ENCODE measurements at regions not wholly inside any gene's neighbourhood (a gene's known extent, or its start where the extent isn't known, plus 50 kb on each side); places are given as distances from the start of the nearest gene placed in this dataset.

DNA sequence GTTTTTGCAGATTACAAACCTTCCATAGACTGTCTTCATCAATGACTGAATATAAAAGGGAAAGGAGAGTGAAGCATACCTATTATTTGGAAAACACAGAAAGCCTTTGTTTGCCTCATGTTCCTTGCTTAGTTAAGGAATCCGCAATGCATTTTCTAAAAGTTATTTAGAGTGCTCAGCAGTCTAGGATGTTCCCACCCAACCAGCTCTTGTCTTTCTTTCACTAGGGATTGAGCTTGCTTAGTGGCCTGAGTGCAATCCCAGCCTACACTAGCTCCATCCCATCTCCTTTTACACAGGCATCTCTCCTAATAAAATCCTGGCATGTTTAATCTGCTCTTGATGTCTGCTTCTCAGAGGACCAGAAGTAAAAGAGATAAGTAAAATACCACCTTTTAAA lies 850.5 kb upstream of the GJE1 start:
- CTCF ChIA-PET: no interaction called here
- ATAC-seq (ENCODE audit: low read depth) (no peak), DNase-seq (no peak)
- H3K27ac Mint-ChIP-seq: no peak overlapping the region
- no peaks in the 10 kb centered on the region for H3K36me3 Mint-ChIP-seq (ENCODE audit: low read depth)
- no peaks in the 10 kb centered on the region for H3K9me3 Mint-ChIP-seq
- POLR2A ChIA-PET: no interaction called here
- no peaks in the 10 kb centered on the region for H3K27me3 Mint-ChIP-seq
- H3K4me1 Mint-ChIP-seq: no peaks in the 10 kb centered on the region
- TF ChIP-seq, protein P1, sequence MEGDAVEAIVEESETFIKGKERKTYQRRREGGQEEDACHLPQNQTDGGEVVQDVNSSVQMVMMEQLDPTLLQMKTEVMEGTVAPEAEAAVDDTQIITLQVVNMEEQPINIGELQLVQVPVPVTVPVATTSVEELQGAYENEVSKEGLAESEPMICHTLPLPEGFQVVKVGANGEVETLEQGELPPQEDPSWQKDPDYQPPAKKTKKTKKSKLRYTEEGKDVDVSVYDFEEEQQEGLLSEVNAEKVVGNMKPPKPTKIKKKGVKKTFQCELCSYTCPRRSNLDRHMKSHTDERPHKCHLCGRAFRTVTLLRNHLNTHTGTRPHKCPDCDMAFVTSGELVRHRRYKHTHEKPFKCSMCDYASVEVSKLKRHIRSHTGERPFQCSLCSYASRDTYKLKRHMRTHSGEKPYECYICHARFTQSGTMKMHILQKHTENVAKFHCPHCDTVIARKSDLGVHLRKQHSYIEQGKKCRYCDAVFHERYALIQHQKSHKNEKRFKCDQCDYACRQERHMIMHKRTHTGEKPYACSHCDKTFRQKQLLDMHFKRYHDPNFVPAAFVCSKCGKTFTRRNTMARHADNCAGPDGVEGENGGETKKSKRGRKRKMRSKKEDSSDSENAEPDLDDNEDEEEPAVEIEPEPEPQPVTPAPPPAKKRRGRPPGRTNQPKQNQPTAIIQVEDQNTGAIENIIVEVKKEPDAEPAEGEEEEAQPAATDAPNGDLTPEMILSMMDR (IDR thresholded peaks at IDR 0.05): no peak
- intact Hi-C loops (cut with micrococcal nuclease): no loop called here
- H3K4me3 Mint-ChIP-seq: no peak overlapping the region

DNA sequence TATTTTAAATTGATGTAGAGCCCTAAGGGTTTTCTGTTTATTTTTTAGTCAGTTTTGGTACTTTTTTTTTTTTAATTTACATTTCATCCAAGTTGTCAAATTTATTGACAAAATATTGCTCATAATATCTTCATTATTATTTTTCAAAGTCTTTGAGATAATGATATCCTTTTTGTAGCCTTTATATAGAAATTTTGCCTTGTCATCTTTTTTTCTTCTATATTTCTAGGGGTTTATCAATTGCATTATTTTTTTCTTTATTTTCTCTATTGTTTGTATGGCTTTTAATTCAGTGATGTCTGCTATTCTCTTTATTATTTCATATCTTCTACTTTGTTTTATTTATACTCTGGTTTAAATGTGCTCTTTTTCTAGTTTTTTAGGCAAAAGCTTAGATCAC lies 863.0 kb upstream of the GJE1 start:
- H3K27me3 Mint-ChIP-seq: no peaks in the 10 kb centered on the region
- POLR2A ChIA-PET: no interaction called here
- no peaks in the 10 kb centered on the region for H3K36me3 Mint-ChIP-seq (ENCODE audit: low read depth)
- no peak for ATAC-seq (ENCODE audit: low read depth)
- H3K27ac Mint-ChIP-seq: no peak overlapping the region
- H3K4me3 Mint-ChIP-seq: no peak overlapping the region
- CTCF ChIA-PET: no interaction called here
- no peak for DNase-seq
- no peaks in the 10 kb centered on the region for H3K4me1 Mint-ChIP-seq
- TF ChIP-seq, protein P1 (IDR thresholded peaks at IDR 0.05): no peak
- no peaks in the 10 kb centered on the region for H3K9me3 Mint-ChIP-seq
- intact Hi-C loops (cut with micrococcal nuclease): no loop called here

DNA sequence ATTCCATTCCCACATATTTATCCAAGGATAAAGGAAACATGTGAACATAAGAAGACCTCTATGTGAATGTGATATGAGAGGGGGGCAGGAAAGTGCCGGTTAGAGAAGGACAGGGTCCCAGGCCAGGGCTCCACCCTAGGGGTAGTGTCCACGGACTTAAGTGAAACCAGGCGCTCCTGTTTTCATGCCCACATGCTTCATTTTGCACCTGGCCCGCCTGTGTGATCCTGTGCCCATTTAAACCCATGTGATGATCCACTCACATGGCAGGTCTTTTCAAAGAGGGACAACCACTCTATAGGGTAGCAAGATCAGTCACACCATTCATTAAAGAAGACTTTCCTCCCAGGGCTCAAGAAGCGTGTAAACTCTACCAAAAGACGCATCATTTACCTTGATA lies 865.3 kb upstream of the GJE1 start:
- CTCF ChIA-PET: no interaction called here
- DNase-seq (no peak), ATAC-seq (ENCODE audit: low read depth) (no peak)
- intact Hi-C loops (cut with micrococcal nuclease): no loop called here
- no peaks in the 10 kb centered on the region for H3K9me3 Mint-ChIP-seq
- H3K27me3 Mint-ChIP-seq: no peaks in the 10 kb centered on the region
- no peak overlapping the region for H3K4me3 Mint-ChIP-seq
- H3K27ac Mint-ChIP-seq: no peak overlapping the region
- no peaks in the 10 kb centered on the region for H3K4me1 Mint-ChIP-seq
- TF ChIP-seq, protein P1 (IDR thresholded peaks at IDR 0.05): no peak
- POLR2A ChIA-PET: no interaction called here
- no peaks in the 10 kb centered on the region for H3K36me3 Mint-ChIP-seq (ENCODE audit: low read depth)

DNA sequence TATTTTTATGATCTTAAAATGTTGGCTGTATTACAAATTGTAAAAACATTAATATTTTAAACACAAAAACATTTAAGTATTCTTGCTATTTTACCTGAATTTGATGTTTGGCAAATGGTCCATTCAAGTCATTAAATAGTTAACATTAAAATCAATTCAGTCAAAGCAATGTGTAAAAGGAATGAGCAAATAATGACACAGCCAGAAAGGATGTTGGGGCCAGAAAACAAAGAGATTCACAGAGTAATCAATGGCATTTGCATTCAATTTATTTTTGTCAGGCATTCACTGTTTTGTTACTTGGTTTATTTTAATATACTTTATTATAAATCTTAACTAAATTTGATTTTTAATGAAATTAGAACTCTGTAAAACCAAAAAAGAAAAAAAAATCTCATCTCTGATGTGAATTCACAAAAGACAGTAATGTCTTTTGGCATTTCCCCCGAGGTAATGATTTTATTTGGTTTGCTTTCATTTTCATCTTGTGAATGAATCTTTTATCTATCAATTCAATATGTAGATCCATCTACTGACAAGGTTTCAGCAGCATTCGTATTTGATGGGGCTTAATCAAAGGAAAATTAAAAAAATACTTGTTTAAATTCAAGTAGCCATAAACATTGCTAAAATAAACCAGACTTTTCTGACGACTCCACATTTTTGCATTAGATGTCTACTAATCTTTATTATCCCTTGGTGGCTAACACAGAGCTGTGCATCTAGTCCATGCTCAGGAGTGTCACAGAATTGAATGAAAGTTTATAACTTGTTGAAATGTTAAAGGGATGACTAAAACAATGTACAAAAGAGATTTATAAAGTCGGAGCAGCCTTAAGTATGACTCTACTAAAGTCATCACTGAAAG lies 866.7 kb upstream of the GJE1 start:
- Mint-ChIP-seq H3K9me3 (no peaks in the 10 kb centered on the region), H3K27ac (no peak overlapping the region), H3K36me3 (ENCODE audit: low read depth) (no peaks in the 10 kb centered on the region), H3K4me1 (no peaks in the 10 kb centered on the region), H3K27me3 (no peaks in the 10 kb centered on the region), H3K4me3 (no peak overlapping the region)
- CTCF ChIA-PET: no interaction called here
- TF ChIP-seq, protein P1 (IDR thresholded peaks at IDR 0.05): no peak
- no peak for ATAC-seq (ENCODE audit: low read depth)
- POLR2A ChIA-PET: no interaction called here
- intact Hi-C loops (cut with micrococcal nuclease): no loop called here
- no peak for DNase-seq

DNA sequence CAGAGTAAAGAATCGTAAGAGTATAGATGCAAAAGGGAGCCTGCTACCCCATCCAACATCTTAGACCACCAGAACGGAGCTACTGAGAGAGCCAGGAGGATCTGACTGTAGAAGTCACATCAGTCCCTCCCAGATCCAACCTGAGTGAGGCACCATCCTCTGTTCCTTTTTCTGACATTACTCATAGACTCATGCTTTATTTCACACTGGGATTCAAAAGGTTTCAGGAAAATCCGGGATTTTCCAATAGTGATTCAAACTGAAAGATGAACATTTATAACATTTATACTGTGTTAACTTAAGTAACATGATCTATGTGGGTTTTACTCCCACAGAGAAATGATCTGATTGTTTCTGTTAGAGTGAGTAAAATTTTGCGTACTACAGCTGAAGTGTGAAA lies 868.6 kb upstream of the GJE1 start:
- ChIA-PET CTCF (no interaction called here), POLR2A (no interaction called here)
- H3K36me3 Mint-ChIP-seq (ENCODE audit: low read depth): no peaks in the 10 kb centered on the region
- no peak overlapping the region for H3K27ac Mint-ChIP-seq
- intact Hi-C loops (cut with micrococcal nuclease): no loop called here
- DNase-seq (no peak), ATAC-seq (ENCODE audit: low read depth) (no peak)
- no peaks in the 10 kb centered on the region for H3K4me1 Mint-ChIP-seq
- TF ChIP-seq, protein P1 (IDR thresholded peaks at IDR 0.05): no peak
- no peaks in the 10 kb centered on the region for H3K9me3 Mint-ChIP-seq
- no peaks in the 10 kb centered on the region for H3K27me3 Mint-ChIP-seq
- no peak overlapping the region for H3K4me3 Mint-ChIP-seq
